NCI-H1694 (cell line): ENCODE measurements at regions not wholly inside any gene's neighbourhood (a gene's known extent, or its start where the extent isn't known, plus 50 kb on each side); places are given as distances from the start of the nearest gene placed in this dataset.

Source experiments
- DNase-seq: peaks from one replicate; lab custom pipeline; 2025; lab: John Stamatoyannopoulos, UW

GRCh38 chr9:103919605-103920209 lies 174.4 kb upstream of the SMC2 start:
- DNase-seq: no peak

GRCh38 chr9:103928442-103928841 lies 165.7 kb upstream of the SMC2 start:
- DNase-seq: no peak

GRCh38 chr9:103941104-103941503 lies 153.0 kb upstream of the SMC2 start:
- no peak for DNase-seq

GRCh38 chr9:103942200-103942599 lies 151.9 kb upstream of the SMC2 start:
- DNase-seq: no peak

GRCh38 chr9:103942651-103943050 lies 151.5 kb upstream of the SMC2 start:
- peak; percentile 55 for DNase-seq

GRCh38 chr9:103949096-103949495 lies 145.0 kb upstream of the SMC2 start:
- no peak for DNase-seq

- DNase-seq: no peak
Observed at GRCh38 chr9:103977163-103977562, 116.9 kb upstream of the SMC2 start.

GRCh38 chr9:103978396-103978795 lies 115.7 kb upstream of the SMC2 start:
- DNase-seq: no peak

- DNase-seq: no peak
Observed at GRCh38 chr9:103981912-103982311, 112.2 kb upstream of the SMC2 start.

GRCh38 chr9:103985077-103985476 lies 109.0 kb upstream of the SMC2 start:
- no peak for DNase-seq

GRCh38 chr9:103988821-103989220 lies 105.3 kb upstream of the SMC2 start:
- DNase-seq: no peak

GRCh38 chr9:103990311-103990710 lies 103.8 kb upstream of the SMC2 start:
- DNase-seq: no peak

- no peak for DNase-seq
Observed at GRCh38 chr9:103991001-103991400, 103.1 kb upstream of the SMC2 start.

GRCh38 chr9:103991698-103992097 lies 102.4 kb upstream of the SMC2 start:
- DNase-seq: no peak

- DNase-seq: no peak
Observed at GRCh38 chr9:103992938-103993579, 101.0 kb upstream of the SMC2 start.

GRCh38 chr9:103997856-103998370 lies 96.2 kb upstream of the SMC2 start:
- DNase-seq: peak; percentile 59

- DNase-seq: no peak
Observed at GRCh38 chr9:103999375-104000062, 94.6 kb upstream of the SMC2 start.

- DNase-seq: no peak
Observed at GRCh38 chr9:104009826-104010225, 84.3 kb upstream of the SMC2 start.

GRCh38 chr9:104022083-104022482 lies 72.0 kb upstream of the SMC2 start:
- no peak for DNase-seq

- no peak for DNase-seq
Observed at GRCh38 chr9:104025104-104025503, 69.0 kb upstream of the SMC2 start.

- DNase-seq: no peak
Observed at GRCh38 chr9:104025945-104026344, 68.2 kb upstream of the SMC2 start.

- DNase-seq: no peak
Observed at GRCh38 chr9:104027295-104027694, 66.8 kb upstream of the SMC2 start.

GRCh38 chr9:104028827-104029226 lies 65.3 kb upstream of the SMC2 start:
- no peak for DNase-seq
